ENCODE measurements at regions not wholly inside any gene's neighbourhood (a gene's known extent, or its start where the extent isn't known, plus 50 kb on each side); places are given as distances from the start of the nearest gene placed in this dataset.
A peak's percentile ranks its signal among the peaks of the same experiment; 100 is the strongest.

GRCh38 chr7:110386006-110386405 is 704.9 kb upstream of the LRRN3 start:
- TF ChIP-seq CTCF (IDR thresholded peaks at IDR 0.05; ENCODE audit: insufficient read depth, low read length, poor library complexity, severe bottlenecking), result peak; percentile 9

GRCh38 chr7:110386913-110387312 is 704.0 kb upstream of the LRRN3 start:
- no peaks in the 10 kb centered on the region for H3K27me3 ChIP-seq (ENCODE audit: control insufficient read depth, insufficient read depth, low read length)
- H3K4me3 ChIP-seq (ENCODE audit: low read depth, low read length), result no peak overlapping the region
- no peak for TF ChIP-seq CTCF (IDR thresholded peaks at IDR 0.05; ENCODE audit: insufficient read depth, low read length, poor library complexity, severe bottlenecking)
- H3K36me3 ChIP-seq (ENCODE audit: control insufficient read depth, insufficient read depth, low read length), result no peaks in the 10 kb centered on the region
- DNase-seq (ENCODE audit: low read depth), result peak; percentile 95

More at GRCh38 chr7:110386006-110386405, 704.9 kb upstream of the LRRN3 start:
- DNase-seq (ENCODE audit: low read depth), result no peak
- H3K4me3 ChIP-seq (ENCODE audit: low read depth, low read length), result no peak overlapping the region
- no peaks in the 10 kb centered on the region for H3K36me3 ChIP-seq (ENCODE audit: control insufficient read depth, insufficient read depth, low read length)
- no peaks in the 10 kb centered on the region for H3K27me3 ChIP-seq (ENCODE audit: control insufficient read depth, insufficient read depth, low read length)

GRCh38 chr7:110387689-110388088 is 703.2 kb upstream of the LRRN3 start:
- H3K27me3 ChIP-seq (ENCODE audit: control insufficient read depth, insufficient read depth, low read length), result no peaks in the 10 kb centered on the region
- no peak for TF ChIP-seq CTCF (IDR thresholded peaks at IDR 0.05; ENCODE audit: insufficient read depth, low read length, poor library complexity, severe bottlenecking)
- no peak for DNase-seq (ENCODE audit: low read depth)
- no peaks in the 10 kb centered on the region for H3K36me3 ChIP-seq (ENCODE audit: control insufficient read depth, insufficient read depth, low read length)
- no peak overlapping the region for H3K4me3 ChIP-seq (ENCODE audit: low read depth, low read length)

- Histone ChIP-seq H3K4me3 (ENCODE audit: low read depth, low read length) (no peak overlapping the region), H3K27me3 (ENCODE audit: control insufficient read depth, insufficient read depth, low read length) (no peaks in the 10 kb centered on the region), H3K36me3 (ENCODE audit: control insufficient read depth, insufficient read depth, low read length) (no peaks in the 10 kb centered on the region)
- no peak for TF ChIP-seq CTCF (IDR thresholded peaks at IDR 0.05; ENCODE audit: insufficient read depth, low read length, poor library complexity, severe bottlenecking)
- DNase-seq (ENCODE audit: low read depth), result no peak
Observed at GRCh38 chr7:110388457-110388856, 702.5 kb upstream of the LRRN3 start.

GRCh38 chr7:110396021-110396420 is 694.9 kb upstream of the LRRN3 start:
- TF ChIP-seq CTCF (IDR thresholded peaks at IDR 0.05; ENCODE audit: insufficient read depth, low read length, poor library complexity, severe bottlenecking), result no peak
- no peak for DNase-seq (ENCODE audit: low read depth)
- H3K36me3 ChIP-seq (ENCODE audit: control insufficient read depth, insufficient read depth, low read length), result no peaks in the 10 kb centered on the region
- no peaks in the 10 kb centered on the region for H3K27me3 ChIP-seq (ENCODE audit: control insufficient read depth, insufficient read depth, low read length)
- H3K4me3 ChIP-seq (ENCODE audit: low read depth, low read length), result no peak overlapping the region

- Histone ChIP-seq H3K27me3 (ENCODE audit: control insufficient read depth, insufficient read depth, low read length) (no peaks in the 10 kb centered on the region), H3K36me3 (ENCODE audit: control insufficient read depth, insufficient read depth, low read length) (no peaks in the 10 kb centered on the region), H3K4me3 (ENCODE audit: low read depth, low read length) (no peak overlapping the region)
- no peak for TF ChIP-seq CTCF (IDR thresholded peaks at IDR 0.05; ENCODE audit: insufficient read depth, low read length, poor library complexity, severe bottlenecking)
- no peak for DNase-seq (ENCODE audit: low read depth)
Observed at GRCh38 chr7:110397927-110398660, 692.8 kb upstream of the LRRN3 start.
